22Rv1 (cell line): ENCODE measurements at regions not wholly inside any gene's neighbourhood (a gene's known extent, or its start where the extent isn't known, plus 50 kb on each side); places are given as distances from the start of the nearest gene placed in this dataset.

Source experiments
- CTCF ChIP-seq: fragments of 450-650 bp; IDR thresholded peaks from 2 replicates; pipeline ENCODE4 v1.5.1; 2017; ENCODE audit warnings: mild to moderate bottlenecking
- ZFX ChIP-seq: fragments of 450-650 bp; IDR thresholded peaks from 2 replicates; pipeline ENCODE4 v1.6.1; 2017; ENCODE audit warnings: antibody characterized with exemption, borderline replicate concordance

- TF ChIP-seq CTCF (no peak), ZFX (no peak)
These were observed 208.8 kb upstream of the USP9Y start for GRCh38 chrY:12492218-12492617.
